Femur (tissue), 1 donor: ENCODE measurements at regions not wholly inside any gene's neighbourhood (a gene's known extent, or its start where the extent isn't known, plus 50 kb on each side); places are given as distances from the start of the nearest gene placed in this dataset.

Source experiments
- DNase-seq: peaks from one replicate; pipeline ENCODE4 v3.0.0-alpha.2; 2017

DNA sequence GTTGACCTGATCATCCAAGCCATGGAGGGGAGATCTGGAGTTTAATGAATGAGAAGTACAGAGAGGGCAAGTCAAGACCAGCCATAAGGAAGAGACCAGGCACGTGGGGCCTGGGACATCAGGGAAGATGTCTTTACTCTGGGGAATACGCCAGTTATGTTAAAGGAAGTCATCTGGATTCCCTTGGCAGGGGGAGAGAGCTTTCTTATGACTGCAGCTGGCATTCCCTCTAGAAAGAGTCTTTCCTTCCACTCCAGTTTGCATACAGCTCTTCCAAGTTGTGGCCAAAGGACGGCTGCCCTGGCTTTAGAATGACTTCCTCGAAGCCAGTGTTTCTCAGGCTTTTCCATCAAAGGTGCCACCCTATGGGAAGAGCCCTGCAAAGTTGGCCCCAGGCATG, 93.6 kb upstream of the AGBL1 start:
- no peak for DNase-seq

DNA sequence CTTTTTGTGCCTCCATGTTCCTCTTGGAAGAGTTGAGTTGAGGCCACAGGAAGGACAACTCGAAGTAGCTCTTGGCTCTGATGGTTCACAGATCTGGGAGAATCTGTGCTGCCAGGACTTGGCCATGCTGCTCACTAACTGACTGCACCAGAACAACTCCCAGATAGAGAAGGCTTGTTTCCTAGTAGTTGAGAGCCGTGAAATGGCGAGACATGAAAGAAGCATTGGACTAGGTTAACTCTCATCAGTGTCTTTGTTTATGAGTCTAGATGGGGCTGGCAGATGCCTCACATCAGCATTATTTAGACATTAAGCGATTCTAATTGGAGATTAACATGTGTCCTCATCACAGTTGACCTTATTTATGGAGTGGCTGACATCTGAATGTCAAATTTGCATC, 92.9 kb upstream of the AGBL1 start:
- DNase-seq = no peak

DNA sequence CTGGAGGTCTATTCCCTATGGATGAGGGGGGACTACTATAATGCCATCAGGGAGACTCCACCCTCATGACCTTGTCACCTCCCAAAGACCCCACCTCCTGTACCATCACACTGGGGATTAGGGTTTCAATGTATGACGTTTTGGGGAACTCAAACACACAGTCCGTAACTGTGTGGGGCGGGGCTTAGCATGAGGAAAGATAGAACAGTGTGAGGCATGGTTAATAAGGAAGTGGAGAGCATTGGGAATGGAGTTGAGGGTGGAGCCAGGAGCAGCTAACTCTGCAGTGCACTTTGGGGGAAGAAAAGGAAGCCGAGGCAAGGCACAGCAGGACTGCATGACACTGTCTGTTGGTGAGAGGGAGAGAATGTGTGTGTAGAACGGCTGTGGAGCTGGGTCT, 90.9 kb upstream of the AGBL1 start:
- no peak for DNase-seq

DNA sequence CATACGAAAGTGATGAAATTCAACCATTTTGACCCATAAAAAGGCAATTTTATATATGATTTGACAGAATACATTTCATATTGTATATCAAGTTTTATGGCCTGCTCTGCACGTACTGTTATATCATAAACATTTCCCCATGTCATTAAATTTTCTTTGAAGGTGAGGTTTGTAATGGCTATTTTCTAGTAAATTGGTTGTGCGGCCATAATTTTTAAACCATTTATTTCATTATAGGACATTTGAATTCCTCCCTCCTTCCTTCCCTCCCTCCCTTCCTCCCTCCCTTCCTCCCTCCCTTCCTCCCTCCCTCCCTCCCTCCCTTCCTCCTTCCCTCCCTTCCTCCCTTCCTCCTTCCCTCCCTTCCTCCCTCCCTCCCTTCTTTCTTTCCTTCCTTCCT, 87.4 kb upstream of the AGBL1 start:
- DNase-seq = no peak

DNA sequence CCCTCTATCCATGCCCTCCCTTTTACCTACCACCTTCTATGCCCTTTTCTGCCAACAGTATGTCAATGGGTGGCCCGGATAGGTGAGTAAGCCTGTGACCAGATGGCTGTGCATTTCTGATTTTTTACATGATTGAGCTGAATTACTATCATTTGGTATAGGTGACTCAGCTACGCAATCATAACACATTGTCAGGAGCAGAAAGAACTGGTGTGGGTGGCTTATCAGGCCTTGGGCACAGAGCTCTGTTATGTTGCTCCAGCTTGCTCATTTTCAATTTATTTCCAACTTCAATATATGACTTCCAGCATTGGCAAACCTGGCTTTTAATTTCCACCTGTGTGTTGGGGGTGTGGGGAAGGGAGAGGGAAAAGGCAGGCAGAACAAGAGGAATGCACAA, 86.6 kb upstream of the AGBL1 start:
- no peak for DNase-seq

DNA sequence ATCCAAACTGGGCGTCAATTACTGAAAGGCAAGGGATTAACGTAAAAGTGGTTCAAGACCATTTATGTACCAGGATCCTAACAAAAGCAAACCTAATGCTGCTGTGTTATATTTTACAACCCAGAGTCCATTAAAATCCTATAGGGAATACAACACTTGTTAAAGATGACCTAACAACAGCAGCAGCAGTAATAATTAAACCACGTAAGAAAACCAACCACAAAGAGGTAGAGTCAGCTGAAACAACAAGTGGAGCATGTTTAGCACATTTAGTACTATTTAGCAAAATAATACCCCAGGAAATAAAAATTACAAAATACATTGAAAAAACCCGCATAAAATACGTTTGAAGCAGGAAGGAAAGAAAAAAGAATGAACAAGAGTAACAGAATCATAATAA, 82.1 kb upstream of the AGBL1 start:
- no peak for DNase-seq

DNA sequence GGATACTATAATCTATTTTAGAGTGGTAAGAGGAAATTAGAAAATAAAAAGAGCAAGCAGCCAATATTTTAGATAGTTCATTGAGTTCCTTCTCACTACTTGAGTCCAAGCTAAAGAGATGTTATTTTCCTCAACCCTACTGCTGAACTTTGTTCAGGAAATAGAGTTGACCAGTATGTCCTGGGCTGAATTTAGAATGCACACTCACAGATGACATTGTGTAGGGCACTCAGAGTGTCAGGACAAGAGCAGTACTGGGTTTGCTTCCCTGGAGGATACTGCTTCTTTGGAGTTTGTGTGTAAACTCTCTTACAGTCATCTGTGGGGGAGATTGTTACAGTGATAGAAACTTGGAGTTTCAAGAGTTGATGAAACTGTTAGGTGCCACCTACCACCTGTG, 80.0 kb upstream of the AGBL1 start:
- DNase-seq = no peak

DNA sequence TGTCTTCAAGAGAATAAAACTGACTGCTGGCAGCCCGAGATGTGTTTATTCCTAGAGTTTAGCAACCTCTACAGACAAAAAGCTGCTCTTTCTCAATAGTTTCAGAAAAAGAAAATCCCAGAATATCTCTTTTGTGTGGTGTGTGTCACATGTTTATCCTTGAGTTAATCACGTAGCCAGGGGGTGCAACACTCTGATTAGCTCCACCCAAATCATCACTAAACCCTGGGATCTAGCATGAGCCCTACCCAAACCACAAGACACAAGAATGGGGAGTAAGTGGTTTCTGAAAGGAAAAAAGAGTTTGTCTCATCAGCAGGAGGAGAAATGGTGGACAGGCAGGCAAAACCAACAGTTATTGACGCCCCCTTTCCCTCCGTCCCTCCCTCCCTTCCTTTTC, 78.5 kb upstream of the AGBL1 start:
- DNase-seq = no peak

DNA sequence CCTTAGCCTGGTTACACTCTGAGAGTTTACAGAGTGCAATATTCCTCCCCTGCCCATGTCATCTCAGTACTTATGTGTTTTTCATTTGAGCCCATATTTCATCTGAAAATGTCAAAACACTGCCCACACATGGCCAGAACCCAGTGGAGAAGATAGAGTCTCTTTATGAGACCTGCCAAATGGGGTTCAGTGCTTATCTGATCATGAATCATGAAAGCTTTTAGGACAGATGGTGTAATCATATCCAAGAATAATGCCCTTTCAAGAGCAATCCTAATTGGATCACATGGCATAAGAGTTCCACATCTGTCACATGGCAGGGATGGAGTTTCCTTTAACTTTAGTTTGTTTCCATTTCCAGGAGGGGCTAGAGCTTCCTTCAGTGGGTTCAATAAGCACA, 77.2 kb upstream of the AGBL1 start:
- no peak for DNase-seq

DNA sequence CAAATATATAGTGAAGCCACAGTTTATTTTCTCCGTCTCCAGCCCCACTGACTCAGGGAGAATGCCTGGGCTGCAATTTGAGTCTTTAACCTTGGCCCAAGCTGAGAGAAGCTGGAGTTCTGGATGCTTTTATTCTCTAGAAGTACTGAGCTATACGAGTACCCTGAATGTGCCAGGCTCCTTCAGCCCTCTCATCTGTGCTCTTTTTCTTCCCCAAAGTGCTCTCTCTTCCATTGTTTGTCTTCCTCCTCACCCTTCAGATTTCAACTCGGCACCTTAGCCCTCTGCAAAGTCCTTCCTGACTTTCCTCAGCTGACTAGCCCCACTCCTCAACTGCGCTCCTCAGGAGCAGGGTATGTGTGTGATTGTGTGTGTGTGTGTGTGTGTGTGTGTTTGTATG, 75.6 kb upstream of the AGBL1 start:
- DNase-seq = no peak

DNA sequence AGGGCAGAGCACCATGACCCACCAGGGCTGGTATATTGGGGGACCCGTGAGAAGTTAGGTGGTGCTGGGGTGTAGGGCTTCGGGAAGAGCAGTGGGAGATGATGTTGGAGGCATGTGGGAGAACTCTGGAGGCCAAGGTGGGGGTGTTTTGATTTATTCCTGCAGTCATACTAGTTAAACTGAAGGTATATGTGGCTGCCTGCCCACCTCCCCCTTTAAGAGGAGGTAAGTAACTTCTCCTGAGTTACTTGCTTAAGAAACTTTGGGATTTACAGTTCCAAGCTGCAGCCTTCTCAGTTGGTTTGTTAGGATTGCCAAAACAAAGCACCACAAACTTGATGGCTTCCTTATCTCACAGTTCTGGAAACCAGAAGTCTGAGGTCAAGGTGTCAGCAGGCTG, 73.1 kb upstream of the AGBL1 start:
- no peak for DNase-seq

DNA sequence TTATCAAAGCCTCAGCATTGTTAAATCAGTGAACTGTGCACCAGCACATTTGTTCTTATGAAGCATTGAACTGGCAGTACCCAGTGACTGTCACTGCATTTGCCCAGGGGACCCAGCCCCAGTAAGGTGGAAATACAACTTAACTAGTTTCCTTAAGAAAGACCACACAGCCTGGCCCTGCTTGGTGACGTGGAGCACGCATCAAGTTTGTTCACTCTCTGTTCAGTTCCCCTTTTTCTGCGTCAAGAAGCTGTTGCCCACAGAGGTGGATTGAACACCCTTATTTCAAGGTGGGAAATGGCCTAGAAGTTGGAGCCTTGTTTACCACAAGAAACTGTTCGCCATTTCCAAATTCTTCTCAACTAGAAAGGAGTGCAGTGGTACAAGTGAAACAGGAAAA, 69.9 kb upstream of the AGBL1 start:
- DNase-seq = no peak

DNA sequence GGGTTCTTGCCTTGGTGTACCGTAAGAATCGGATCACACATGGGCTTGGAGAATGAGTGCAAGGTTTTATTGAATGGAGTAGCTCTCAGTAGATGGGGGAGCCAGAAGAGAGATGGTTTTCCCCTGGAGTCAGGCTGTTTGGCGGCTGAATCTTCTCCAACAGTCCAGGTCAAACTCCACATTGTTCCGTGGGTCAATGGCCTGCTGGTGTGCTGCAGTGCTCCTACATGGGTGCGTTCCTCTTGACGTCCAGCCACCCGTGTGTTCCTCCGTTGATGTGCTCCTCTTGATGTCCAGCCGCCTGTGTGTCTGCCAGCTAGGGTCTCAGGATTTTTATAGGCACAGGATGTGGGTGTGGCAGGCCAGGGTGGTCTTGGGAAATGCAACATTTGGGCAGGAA, 69.3 kb upstream of the AGBL1 start:
- DNase-seq = no peak

DNA sequence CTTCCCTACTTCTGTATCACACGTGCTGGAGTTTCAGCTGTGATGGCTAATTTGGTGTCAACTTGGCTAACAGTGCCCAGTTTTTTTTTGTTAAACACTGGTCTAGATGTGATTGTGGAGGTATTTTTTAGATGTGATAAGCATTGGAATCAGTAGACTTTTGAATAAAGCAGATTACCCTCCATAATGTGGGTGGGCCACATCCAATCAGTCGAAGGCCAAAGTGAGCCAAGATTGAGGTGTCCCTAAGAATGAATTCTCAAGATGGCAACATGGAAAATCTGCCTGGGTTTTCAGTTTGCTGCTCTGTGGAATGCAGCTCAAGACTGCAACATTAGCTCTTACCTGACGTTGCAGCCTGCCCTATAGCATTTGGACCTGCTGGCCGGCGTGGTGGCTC, 68.8 kb upstream of the AGBL1 start:
- no peak for DNase-seq

DNA sequence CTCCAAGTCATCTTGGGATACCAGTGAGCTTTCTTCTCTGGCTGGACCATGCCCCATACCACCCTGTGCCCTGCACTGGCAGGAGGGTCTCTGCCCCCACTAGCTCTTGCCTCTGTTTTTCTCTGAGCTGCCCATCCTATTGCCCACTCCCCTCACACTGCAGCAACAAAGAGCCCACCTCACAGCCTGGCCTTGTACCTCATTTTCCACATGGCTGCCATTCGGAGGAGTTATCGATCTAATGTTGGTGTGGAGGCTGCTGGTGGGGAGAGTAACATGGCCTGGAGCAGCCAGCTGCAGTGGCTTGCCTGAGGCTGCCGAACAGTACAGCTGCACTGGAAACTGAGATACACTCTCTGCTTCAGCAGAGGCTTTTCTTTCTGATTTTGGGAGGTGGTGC, 65.7 kb upstream of the AGBL1 start:
- DNase-seq = no peak

DNA sequence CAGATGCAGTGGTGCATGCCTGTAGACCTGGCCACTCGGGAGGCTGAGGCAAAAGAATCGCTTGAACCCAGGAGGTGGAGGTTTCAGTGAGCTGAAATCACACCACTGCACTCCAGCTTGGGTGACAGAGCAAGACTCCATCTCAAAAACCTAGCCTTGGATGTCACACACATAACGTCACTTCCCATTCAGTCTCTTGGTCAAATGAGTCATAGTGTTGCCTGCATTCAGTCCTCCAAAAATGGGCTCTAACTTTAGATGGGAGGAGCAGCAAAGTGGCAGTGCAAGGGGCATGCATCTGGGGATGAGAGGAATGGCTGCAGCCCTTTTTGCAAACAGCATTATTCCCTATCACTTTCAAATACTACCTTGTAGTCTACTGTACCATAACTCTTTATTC, 62.9 kb upstream of the AGBL1 start:
- no peak for DNase-seq

DNA sequence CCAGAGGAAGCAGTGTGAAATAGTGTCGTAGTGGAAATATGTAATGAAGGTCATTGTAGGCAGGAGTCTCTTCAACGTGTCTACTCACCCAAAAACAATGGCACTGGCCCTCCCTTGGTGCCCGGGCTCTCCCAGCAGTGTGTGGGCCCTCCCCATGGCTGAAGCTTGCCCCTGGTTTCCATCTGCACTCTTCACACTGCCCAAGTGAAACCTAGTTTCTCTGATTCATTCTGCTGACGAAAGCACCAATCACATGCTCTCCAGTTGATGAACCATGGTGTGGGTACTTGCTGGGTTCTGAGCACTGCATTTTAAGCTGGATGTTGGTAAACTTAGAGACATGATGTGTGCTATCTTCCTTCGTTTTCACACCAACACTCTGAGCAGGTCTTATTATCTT, 61.0 kb upstream of the AGBL1 start:
- DNase-seq = no peak

DNA sequence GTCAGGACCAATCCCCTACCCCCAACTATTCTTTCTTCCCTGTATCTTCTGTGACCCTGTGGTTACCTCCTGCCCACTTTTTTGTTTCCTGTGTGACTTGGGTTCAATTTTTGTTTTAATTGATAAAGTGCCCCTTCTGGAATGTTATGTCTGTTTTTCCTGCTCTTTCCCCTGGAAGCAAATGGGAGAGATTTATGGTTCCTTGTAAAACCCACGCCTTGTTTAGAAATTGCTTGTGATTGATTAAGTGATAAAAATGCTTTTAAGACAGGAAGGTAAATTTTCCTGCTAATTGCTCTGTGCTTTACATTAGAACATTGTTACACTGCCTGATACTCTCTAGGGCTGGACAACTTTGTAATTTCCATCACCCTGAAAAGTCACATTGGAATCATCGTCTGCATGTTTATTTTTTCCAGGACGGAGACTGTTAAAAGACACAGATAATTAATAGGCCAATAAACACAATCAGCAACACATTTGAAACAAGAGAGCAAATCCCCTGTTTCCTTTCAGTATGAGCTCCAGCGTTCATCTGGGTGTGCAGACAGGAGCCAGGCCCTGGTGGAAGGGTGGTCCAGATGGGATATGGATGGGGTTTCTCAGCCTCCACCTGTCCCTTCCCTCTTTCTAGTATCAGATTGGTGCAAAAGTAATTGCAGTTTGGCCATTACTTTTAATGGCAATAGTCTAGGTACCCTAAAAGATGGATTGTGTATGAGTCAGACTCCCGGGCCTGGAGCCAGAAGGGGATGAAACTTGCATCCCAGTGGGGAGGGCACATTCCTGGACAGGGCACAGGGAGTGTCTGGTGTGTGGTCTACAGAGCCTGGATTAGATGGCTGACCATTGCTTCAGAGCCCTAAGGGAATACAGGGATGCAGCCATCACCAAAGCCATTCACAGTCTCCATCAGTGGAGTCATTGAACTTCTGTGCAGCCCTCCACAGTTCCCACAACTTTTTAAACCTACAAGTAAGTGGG, 58.1 kb upstream of the AGBL1 start:
- DNase-seq = peak; percentile 55

DNA sequence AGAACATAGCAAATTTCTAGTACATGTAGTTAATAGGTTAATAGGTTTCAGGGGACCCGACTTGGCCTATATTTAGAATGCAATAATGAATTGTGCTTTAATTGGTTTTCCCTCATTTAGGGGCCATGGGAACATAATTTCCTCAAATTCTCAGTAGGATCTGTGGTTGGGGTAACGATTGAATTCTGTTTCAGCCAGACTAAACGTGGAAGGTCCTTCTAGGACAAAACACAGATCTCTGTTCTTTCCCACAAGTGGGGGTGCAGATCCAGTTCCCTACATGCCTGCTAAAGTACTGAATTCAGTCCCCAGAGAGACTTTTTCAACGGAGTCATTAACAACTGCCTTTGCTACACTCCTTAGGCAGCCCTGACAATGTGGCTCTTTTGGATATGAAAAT, 50.7 kb upstream of the AGBL1 start:
- no peak for DNase-seq
